ENCODE measurements at regions not wholly inside any gene's neighbourhood (a gene's known extent, or its start where the extent isn't known, plus 50 kb on each side); places are given as distances from the start of the nearest gene placed in this dataset.

DNA sequence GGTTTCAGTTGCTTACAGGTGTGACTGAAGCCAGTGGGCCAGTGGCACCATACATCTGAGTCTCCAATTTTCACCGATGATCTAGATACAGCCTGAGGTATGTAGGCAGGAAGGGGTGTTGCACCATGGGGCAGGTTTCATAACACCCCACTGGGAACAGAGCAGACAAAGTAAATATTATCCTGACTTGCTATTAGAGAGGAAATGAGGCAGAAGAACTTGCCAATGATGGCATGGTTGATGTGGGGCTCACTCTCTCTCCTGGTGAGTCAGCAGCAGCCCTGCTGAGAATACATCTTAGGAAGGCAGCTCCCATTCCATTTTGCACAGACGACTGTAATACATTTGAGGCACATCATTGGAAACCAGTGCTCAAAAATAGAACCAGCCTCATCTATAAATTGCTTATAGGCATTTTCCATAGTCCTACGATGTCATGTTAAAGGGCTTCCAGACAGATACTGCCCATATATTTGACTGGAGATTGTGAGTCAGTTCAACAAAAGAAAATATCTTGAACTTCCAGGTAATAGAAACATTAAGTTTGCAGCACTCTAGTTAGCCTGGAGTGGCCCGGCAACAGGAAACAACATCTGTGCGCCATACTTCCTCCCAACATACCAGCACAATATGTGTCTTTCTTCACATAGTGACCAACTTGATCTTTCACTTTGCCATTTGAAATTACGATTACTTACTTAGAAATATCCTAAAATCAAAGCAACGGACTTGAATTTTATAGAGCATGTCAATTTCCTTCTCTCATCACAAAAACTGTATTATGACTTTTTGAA, 175.5 kb downstream of the NECTIN3 start:
- Histone ChIP-seq H3K18ac (ENCODE audit: extremely low read depth, low read length) (no peak overlapping the region), H2AK5ac (ENCODE audit: low read depth, low read length) (no peak overlapping the region), H3K4me3 (ENCODE audit: extremely low read depth in 1 of 4, insufficient read depth in 2 of 4, low read depth in 3 of 4, low read length in 4 of 4) (no peak overlapping the region), H2BK120ac (replicated peaks; ENCODE audit: low read depth, low read length) (no peak overlapping the region), H3K9ac (replicated peaks in 1 of 4; ENCODE audit: extremely low read depth in 1 of 4, low read depth in 3 of 4, low read length in 3 of 4) (no peak overlapping the region), H3K9me3 (ENCODE audit: insufficient read depth in 2 of 2, low read depth in 1 of 2, low read length in 1 of 2) (peaks cover 0 to 6% of the 10 kb centered on the region in 2 experiments; a peak in 1 of 4 replicates), H3K27ac (ENCODE audit: low read depth, low read length) (peak overlapping the region; percentile 29; the same call in 1 of the 2 replicates), H4K20me1 (replicated peaks in 1 of 2; ENCODE audit: control insufficient read depth in 1 of 2, insufficient read depth in 2 of 2, low read length in 2 of 2) (no peaks in the 10 kb centered on the region), H2BK12ac (ENCODE audit: low read depth, low read length) (no peak overlapping the region), H4K5ac (ENCODE audit: insufficient read length, low read depth, low read length) (no peak overlapping the region), H3K4me2 (ENCODE audit: insufficient read depth in 1 of 2, low read depth in 2 of 2, low read length in 2 of 2) (no peak overlapping the region), H3K4ac (replicated peaks; ENCODE audit: insufficient read length, low read depth, low read length) (no peak overlapping the region), H2BK15ac (ENCODE audit: low read length) (no peak overlapping the region), H3K36me3 (ENCODE audit: control insufficient read depth in 2 of 4, insufficient read depth in 4 of 4, low read length in 3 of 4) (no peaks in the 10 kb centered on the region), H3K79me2 (ENCODE audit: control insufficient read depth in 1 of 2, insufficient read depth in 2 of 2, low read length in 2 of 2) (no peaks in the 10 kb centered on the region), H3K14ac (ENCODE audit: insufficient read length) (no peak overlapping the region), H3K79me1 (ENCODE audit: low read depth, low read length) (no peaks in the 10 kb centered on the region), H3K4me1 (replicated peaks in 1 of 4; ENCODE audit: control insufficient read depth in 3 of 4, insufficient read depth in 4 of 4, low read length in 3 of 4) (no peaks in the 10 kb centered on the region), H3K23me2 (ENCODE audit: low read depth, low read length) (no peaks in the 10 kb centered on the region), H3K27me3 (replicated peaks in 1 of 4; ENCODE audit: control insufficient read depth in 3 of 4, extremely low read depth in 1 of 4, insufficient read depth in 3 of 4, low read length in 3 of 4) (no peaks in the 10 kb centered on the region), H3K56ac (replicated peaks; ENCODE audit: insufficient read length, low read depth, low read length) (no peak overlapping the region), H3K23ac (ENCODE audit: insufficient read length) (no peak overlapping the region), H2BK20ac (ENCODE audit: low read length) (no peak overlapping the region), H4K91ac (replicated peaks; ENCODE audit: insufficient read length, low read length) (no peak overlapping the region), H2BK5ac (ENCODE audit: low read depth, low read length) (no peak overlapping the region), H4K8ac (ENCODE audit: extremely low read depth, insufficient read depth, low read length) (no peak overlapping the region), H2AFZ (ENCODE audit: low read length) (no peak overlapping the region)
- ChIA-PET POLR2A (ENCODE audit: partially characterized antibody) (interaction anchor here (0.6 kb wide), 1 partner anchor 365 kb away, joined by 3 read pairs; no protein-coding TSS in a partner anchor), CTCF (ENCODE audit: partially characterized antibody) (no interaction called here)
- DNase-seq (ENCODE audit: low read depth in 1 of 2, low spot score in 2 of 2) (no peak), FAIRE-seq (no peak)
- 82% methylated on average over 7 of the region's 7 CpGs; no CpG with 5 or more reads in 1 of the 2 experiments for WGBS, 2 experiments (ENCODE audit: extremely low coverage in 1 of 2, insufficient coverage in 1 of 2, insufficient read length in 1 of 2, insufficient replicate concordance in 2 of 2, low coverage in 1 of 2, low lambda C conversion rate in 2 of 2, missing lambda C conversion rate in 1 of 2)
- TF ChIP-seq HDAC6 (IDR thresholded peaks at IDR 0.05; ENCODE audit: low read depth, low read length): no peak
- no peak for TF ChIP-seq SP1 (IDR thresholded peaks at IDR 0.05; ENCODE audit: low read depth, low read length)
- no peak for TF ChIP-seq CREB1 (IDR thresholded peaks at IDR 0.05)
- no peak for TF ChIP-seq SP2 (IDR thresholded peaks at IDR 0.05; ENCODE audit: low read length)
- no peak for TF ChIP-seq SRF (IDR thresholded peaks at IDR 0.05; ENCODE audit: low read depth, low read length)
- no peak for TF ChIP-seq TCF12 (IDR thresholded peaks at IDR 0.05; ENCODE audit: low read depth, low read length)
- TF ChIP-seq SIX5 (IDR thresholded peaks at IDR 0.05; ENCODE audit: low read depth, low read length): no peak
- TF ChIP-seq GABPA (IDR thresholded peaks at IDR 0.05; ENCODE audit: borderline replicate concordance, insufficient read depth, low read length): no peak
- no peak for TF ChIP-seq TEAD4 (IDR thresholded peaks at IDR 0.05; ENCODE audit: low read depth, low read length)
- no peak for TF ChIP-seq TBP (IDR thresholded peaks at IDR 0.05; ENCODE audit: low read depth, low read length)
- TF ChIP-seq SIN3A (conservative IDR thresholded peaks at IDR 0.05 in 1 of 2, IDR thresholded peaks at IDR 0.05 in 1 of 2; ENCODE audit: low read depth in 1 of 2, low read length in 2 of 2): no peak
- TF ChIP-seq RFX5 (IDR thresholded peaks at IDR 0.05; ENCODE audit: borderline replicate concordance, low read depth, low read length): no peak
- TF ChIP-seq BCL11A (IDR thresholded peaks at IDR 0.05; ENCODE audit: low read depth in 2 of 2, low read length in 2 of 2): no peak
- TF ChIP-seq, protein P1, sequence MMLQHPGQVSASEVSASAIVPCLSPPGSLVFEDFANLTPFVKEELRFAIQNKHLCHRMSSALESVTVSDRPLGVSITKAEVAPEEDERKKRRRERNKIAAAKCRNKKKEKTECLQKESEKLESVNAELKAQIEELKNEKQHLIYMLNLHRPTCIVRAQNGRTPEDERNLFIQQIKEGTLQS (IDR thresholded peaks at IDR 0.05; ENCODE audit: insufficient read depth, low read depth, low read length): no peak

Data from H1 (cell line).